Ishikawa (cell line): ENCODE measurements at regions not wholly inside any gene's neighbourhood (a gene's known extent, or its start where the extent isn't known, plus 50 kb on each side); places are given as distances from the start of the nearest gene placed in this dataset.

Source experiments
- CEBPB ChIP-seq: IDR thresholded peaks from 2 replicates; pipeline ENCODE4 v1.6.1; 2012
- CREB1 ChIP-seq: IDR thresholded peaks from 2 replicates; pipeline ENCODE4 v1.6.1; 2012; ENCODE audit warnings: low read depth
- EGR1 ChIP-seq: IDR thresholded peaks from 2 replicates; pipeline ENCODE4 v1.6.1; 2012
- EP300 ChIP-seq: IDR thresholded peaks from 2 replicates; pipeline ENCODE4 v1.6.1; 2012; ENCODE audit warnings: borderline replicate concordance
- FOXM1 ChIP-seq: IDR thresholded peaks from 2 replicates; pipeline ENCODE4 v1.6.1; 2012; ENCODE audit warnings: low read depth, borderline replicate concordance
- NFIC ChIP-seq: IDR thresholded peaks from 2 replicates; pipeline ENCODE4 v1.6.1; 2012
- RAD21 ChIP-seq: IDR thresholded peaks from 2 replicates; pipeline ENCODE4 v1.6.1; 2012; ENCODE audit warnings: low read depth
- TAF1 ChIP-seq: IDR thresholded peaks from 2 replicates; pipeline ENCODE4 v1.6.1; 2012; ENCODE audit warnings: low read depth, mild to moderate bottlenecking
- TCF12 ChIP-seq: IDR thresholded peaks from 2 replicates; pipeline ENCODE4 v1.6.1; 2012; ENCODE audit warnings: low read depth
- TEAD4 ChIP-seq: IDR thresholded peaks from 2 replicates; pipeline ENCODE4 v1.6.1; 2012
- YY1 ChIP-seq: IDR thresholded peaks from 2 replicates; pipeline ENCODE4 v1.6.1; 2012; ENCODE audit warnings: low read depth
- ZBTB7A ChIP-seq: IDR thresholded peaks from 2 replicates; pipeline ENCODE4 v1.6.1; 2012; ENCODE audit warnings: low read depth
- TF ChIP-seq, protein P1 (sequence below): IDR thresholded peaks from 2 replicates; pipeline ENCODE4 v1.6.1; 2012
- TF ChIP-seq, protein P2 (sequence below): IDR thresholded peaks from 2 replicates; pipeline ENCODE4 v1.6.1; 2012; ENCODE audit warnings: low read depth, mild to moderate bottlenecking
- TF ChIP-seq, protein P3 (sequence below): IDR thresholded peaks from 2 replicates; pipeline ENCODE4 v1.6.1; 2012

DNA sequence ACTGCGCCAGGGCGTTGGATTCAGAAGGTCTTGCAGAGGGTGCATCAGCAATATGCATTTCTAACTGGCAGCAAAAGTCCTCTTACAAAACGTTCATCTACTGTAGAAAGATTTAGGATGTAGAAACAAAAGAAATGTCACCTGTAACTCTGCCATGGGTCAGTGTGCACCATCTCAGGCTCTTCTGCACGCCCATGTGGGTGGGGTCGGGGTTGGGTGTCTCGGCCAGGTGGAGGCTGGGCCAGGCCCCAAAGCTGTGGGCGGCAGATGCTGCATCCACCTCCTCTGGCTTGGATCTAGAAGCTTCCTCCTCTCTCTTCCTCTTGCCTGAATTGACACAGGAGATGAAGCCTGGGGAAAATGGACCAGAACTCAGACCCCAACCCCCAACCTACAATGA is 111.3 kb upstream of the PPP2R2D start:
- TF ChIP-seq EP300, result no peak
- TF ChIP-seq, protein P1, sequence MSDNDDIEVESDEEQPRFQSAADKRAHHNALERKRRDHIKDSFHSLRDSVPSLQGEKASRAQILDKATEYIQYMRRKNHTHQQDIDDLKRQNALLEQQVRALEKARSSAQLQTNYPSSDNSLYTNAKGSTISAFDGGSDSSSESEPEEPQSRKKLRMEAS, result no peak
- TF ChIP-seq YY1, result no peak
- no peak for TF ChIP-seq TAF1
- no peak for TF ChIP-seq EGR1
- TF ChIP-seq NFIC, result no peak
- TF ChIP-seq RAD21, result no peak
- no peak for TF ChIP-seq CEBPB
- TF ChIP-seq, protein P2, sequence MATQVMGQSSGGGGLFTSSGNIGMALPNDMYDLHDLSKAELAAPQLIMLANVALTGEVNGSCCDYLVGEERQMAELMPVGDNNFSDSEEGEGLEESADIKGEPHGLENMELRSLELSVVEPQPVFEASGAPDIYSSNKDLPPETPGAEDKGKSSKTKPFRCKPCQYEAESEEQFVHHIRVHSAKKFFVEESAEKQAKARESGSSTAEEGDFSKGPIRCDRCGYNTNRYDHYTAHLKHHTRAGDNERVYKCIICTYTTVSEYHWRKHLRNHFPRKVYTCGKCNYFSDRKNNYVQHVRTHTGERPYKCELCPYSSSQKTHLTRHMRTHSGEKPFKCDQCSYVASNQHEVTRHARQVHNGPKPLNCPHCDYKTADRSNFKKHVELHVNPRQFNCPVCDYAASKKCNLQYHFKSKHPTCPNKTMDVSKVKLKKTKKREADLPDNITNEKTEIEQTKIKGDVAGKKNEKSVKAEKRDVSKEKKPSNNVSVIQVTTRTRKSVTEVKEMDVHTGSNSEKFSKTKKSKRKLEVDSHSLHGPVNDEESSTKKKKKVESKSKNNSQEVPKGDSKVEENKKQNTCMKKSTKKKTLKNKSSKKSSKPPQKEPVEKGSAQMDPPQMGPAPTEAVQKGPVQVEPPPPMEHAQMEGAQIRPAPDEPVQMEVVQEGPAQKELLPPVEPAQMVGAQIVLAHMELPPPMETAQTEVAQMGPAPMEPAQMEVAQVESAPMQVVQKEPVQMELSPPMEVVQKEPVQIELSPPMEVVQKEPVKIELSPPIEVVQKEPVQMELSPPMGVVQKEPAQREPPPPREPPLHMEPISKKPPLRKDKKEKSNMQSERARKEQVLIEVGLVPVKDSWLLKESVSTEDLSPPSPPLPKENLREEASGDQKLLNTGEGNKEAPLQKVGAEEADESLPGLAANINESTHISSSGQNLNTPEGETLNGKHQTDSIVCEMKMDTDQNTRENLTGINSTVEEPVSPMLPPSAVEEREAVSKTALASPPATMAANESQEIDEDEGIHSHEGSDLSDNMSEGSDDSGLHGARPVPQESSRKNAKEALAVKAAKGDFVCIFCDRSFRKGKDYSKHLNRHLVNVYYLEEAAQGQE, result no peak
- TF ChIP-seq TCF12, result no peak
- no peak for TF ChIP-seq TEAD4
- TF ChIP-seq, protein P3, sequence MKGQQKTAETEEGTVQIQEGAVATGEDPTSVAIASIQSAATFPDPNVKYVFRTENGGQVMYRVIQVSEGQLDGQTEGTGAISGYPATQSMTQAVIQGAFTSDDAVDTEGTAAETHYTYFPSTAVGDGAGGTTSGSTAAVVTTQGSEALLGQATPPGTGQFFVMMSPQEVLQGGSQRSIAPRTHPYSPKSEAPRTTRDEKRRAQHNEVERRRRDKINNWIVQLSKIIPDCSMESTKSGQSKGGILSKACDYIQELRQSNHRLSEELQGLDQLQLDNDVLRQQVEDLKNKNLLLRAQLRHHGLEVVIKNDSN, result no peak
- TF ChIP-seq ZBTB7A, result no peak
- TF ChIP-seq FOXM1, result no peak
- TF ChIP-seq CREB1, result no peak

DNA sequence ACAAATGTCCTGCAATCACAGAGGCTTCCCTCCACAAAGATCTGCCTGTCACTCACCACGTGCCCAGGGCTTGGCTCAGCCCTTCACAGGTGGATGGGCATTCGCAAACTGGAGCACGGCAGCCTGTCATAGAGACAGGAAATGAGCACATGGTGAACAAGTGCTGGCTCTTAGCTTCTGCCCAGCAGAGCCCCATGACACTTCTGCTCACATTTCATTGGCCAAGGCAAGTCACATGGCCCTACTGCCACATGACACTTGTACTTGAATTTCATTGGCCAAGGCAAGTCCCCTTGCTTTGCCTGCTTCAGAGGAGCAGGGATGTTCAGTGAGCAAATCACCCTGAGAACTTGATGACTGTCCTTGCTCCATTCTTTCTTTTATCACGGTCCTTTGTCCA is 110.8 kb upstream of the PPP2R2D start:
- TF ChIP-seq TAF1, result no peak
- no peak for TF ChIP-seq FOXM1
- TF ChIP-seq, protein P3, result peak; percentile 88

DNA sequence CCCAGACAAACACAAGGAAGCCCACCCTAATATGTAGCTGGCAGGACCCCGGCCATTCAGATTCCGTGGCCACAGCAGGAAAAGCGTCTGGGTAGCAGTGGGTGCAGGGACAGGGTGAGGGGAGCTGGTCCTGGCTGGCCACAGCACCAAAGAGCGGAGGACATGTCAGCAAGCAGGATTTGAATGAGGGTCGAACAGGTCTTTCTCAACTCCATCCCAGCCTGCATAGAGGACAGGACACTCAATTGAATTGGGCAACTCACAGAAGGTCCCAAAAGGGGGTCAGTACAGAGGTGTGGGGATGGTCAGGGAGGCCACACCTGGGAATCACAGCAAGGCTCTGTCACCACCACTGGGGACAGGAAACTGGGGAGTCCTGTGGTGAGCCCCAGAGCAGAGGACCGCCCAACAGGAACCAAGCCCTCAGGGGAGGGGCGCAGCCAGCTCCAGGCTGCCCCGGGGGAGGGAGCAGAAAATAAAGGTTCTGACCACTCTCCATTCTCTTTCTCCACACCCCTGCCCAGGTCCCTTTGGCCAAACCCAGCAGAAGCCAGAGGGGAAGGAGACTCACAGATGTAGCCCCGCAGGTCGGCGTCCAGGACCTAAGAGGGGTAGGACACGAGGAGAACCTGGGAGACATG is 108.7 kb upstream of the PPP2R2D start:
- TF ChIP-seq CEBPB, result no peak

DNA sequence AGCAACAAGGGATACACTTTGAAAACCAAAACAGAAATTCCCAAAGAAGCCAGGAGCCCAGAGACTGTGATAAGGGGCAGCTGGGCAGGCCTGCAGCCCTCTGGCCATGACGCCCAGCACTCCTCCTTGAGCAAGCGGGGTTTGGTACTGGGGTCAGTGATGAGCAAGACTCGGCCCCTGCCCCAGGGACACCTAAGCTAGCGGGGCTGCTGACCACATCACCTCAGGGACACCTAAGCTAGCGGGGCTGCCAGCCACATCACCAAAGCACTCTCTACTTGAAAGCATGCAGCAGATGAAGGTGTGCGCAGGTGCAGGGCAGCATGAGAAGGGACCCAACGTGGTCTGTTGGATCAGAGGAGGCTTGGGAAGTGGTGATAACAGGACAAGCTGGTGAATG is 108.0 kb upstream of the PPP2R2D start:
- TF ChIP-seq CREB1, result no peak
- TF ChIP-seq TCF12, result no peak
- no peak for TF ChIP-seq NFIC
- TF ChIP-seq, protein P3, result no peak
- TF ChIP-seq TAF1, result no peak
- no peak for TF ChIP-seq EGR1
- TF ChIP-seq, protein P1, result no peak
- no peak for TF ChIP-seq FOXM1
- TF ChIP-seq CEBPB, result no peak
- no peak for TF ChIP-seq YY1

DNA sequence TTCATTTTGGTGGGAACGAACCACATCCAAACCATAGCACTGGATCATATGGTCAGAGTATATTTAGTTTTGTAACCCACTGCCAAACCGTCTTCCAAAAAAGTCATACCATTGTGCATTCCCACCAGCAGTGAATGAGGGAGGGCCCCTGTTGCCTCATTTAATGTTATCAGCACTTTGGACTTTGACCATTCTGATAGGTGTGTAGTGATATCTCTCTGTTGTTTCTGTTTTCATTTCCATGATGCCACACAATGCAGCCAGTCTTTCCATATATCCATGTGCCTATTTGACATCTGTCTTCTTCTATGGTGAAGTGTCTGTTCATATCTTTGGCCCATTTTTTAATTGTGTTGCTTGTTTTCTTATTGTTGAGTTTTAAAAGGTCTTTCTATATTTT is 105.0 kb upstream of the PPP2R2D start:
- TF ChIP-seq, protein P1, result no peak
- TF ChIP-seq RAD21 (no peak), ZBTB7A (no peak), TEAD4 (no peak), EP300 (no peak), CREB1 (no peak), TCF12 (no peak), EGR1 (no peak), YY1 (no peak), TAF1 (no peak), NFIC (no peak), FOXM1 (no peak), CEBPB (no peak)
- TF ChIP-seq, protein P3, result no peak
- TF ChIP-seq, protein P2, result no peak
